NCI-H1694 treated with DMSO at 0.1 percent for 48 hours (cell line): ENCODE measurements at regions not wholly inside any gene's neighbourhood (a gene's known extent, or its start where the extent isn't known, plus 50 kb on each side); places are given as distances from the start of the nearest gene placed in this dataset.
A peak's percentile ranks its signal among the peaks of the same experiment; 100 is the strongest.

Source experiments
- DNase-seq: peaks from one replicate; lab custom pipeline; 2025; lab: John Stamatoyannopoulos, UW

DNA sequence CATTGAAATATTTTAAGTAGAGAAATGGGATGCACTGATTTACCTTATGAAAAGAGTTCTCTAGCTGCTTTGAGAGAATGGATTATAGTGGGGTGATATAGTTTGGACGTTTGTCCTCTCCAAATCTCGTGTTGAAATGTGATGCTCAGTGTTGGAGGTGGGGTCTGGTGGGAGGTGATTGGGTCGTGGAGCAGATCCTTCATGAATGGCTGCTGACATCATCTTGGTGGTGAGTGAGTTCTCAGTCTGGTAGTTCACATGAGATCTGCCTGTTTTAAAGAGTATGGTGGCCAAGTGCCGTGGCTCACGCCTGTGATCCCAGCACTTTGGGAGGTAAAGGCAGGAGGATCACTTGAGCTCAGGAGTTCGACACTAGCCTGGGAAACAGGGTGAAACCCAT lies 58.7 kb upstream of the SH3RF3 start:
- DNase-seq = no peak

DNA sequence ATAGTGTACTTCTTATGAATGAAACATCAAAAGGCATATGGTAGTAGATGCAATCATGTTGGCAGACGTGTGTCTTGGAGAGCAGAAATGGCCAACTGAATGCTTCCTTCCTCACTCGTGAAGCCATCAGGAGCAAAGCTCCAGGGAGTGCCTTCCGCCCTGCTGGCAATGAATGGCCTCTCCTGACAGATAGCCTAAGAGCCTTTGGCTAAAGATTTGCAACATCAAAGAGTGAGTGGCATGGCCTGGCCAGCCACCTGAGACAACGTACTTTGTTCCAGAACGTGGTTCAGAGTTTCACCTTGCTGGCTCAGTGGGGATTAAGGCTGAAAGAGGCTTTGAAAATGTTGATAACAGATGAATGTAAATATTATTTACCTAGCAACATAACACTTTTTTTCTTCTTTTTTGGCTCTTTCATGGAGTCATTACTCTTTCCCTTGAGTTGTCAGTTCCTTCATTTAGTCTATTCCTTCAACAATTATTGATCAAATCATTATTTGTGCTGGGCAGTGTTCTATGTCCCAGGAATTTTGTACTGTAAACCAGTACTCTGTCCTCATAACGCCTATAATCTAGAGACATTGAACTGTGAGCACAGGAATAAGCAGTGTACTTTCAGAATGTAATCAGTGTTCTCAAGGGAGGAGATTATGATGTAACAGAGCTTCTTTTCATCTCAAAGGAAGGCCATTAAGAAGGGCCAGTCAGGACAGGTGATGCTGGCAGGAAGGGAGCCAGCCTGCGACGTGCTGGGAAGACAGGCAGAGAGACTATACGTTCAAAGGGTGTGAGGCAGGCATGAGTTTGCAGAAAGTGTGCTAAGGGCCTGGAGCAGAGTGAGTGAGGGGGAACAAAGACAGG lies 59.4 kb upstream of the SH3RF3 start:
- no peak for DNase-seq

DNA sequence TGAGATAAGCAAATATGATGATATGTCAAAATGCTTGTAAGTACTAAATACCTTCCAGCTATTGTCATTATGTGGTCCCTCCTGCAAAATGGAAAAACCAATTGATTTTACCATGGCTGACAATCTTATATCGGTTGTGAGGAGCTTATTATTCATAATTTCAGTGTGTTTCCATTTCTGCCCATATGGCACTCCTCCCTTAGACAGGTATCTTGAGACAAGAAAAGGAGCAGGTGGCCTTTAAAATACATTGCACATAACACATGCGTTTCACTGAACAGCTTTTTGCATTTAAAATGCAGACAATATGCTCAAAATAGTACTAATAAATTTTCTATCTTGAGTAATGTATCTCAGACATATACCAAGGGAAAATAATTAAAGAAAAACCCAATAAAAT lies 60.2 kb upstream of the SH3RF3 start:
- no peak for DNase-seq

DNA sequence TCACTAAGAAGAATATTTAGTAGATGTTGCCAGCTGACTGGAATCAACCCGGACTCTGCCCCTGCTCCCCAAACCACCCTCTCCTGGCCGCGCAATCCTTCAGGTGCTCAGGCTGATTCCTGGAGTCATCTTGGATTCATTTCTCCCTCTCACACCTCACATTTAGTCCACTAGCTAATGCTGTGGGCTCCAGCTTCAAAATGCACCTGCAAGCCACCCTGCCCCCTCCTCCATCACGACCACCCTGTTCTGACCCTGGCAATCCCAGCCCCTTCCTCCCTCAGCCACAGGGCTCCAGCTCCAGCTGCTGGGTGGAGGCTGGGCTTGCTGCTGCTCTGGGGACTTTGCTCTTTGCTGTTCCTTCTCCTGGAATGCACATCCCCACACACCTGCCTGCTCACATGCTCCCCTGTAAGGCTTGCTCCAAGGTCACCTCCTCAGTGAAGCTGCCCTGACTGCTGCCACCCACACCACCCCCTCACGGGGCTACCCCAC lies 61.3 kb upstream of the SH3RF3 start:
- no peak for DNase-seq

DNA sequence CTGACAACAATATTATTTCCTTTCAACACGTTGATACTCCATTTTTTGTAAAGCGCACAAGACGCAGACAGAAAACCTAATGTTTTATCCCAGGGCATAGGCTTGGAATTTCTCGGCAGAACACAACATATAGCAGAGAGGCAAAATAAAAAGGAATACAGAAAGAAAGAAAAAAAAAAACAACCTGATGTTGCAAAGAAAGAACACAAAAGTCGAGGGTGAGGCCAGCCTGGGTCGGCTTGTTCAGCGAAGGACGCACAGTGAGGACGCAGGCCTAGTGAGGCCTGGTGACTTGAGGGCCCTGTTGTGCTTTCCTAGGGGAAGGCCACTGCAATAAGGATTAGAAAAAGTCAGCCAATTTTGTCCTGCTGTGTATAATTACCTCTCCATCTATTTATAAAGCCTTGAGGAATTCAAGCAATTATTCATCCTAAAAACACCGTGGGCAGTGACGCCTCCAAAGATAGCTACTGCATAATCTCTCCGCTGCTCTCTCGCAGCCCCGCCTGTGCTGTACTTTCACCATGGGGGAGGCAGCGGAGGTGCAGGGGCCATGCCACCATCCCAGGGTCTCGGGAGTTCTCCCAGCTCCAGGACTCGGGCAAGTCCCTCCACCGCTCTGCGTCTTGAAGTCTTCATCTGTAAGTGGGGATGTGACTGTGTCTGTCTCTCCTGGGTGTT lies 61.9 kb upstream of the SH3RF3 start:
- DNase-seq = no peak

DNA sequence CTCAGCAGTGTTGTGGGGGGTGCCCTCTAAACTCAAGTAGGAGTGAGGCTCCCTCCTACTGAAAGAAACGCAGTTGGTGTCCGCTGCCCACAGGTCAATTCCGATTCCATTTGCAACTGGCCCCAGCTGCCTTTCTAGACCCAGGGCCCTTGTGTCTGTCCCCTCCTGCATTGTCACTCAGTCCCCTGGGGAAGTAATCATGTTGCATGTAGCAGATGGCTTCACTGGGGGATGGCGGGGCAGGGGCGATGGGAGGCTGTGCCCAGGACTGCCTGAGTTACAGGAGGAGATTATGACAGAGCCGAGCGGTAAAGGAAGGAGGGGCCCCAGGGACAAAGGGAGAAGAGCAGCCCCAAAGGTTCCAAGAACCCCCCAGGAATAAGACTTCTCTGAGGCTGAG lies 62.5 kb upstream of the SH3RF3 start:
- peak; percentile 76 for DNase-seq

DNA sequence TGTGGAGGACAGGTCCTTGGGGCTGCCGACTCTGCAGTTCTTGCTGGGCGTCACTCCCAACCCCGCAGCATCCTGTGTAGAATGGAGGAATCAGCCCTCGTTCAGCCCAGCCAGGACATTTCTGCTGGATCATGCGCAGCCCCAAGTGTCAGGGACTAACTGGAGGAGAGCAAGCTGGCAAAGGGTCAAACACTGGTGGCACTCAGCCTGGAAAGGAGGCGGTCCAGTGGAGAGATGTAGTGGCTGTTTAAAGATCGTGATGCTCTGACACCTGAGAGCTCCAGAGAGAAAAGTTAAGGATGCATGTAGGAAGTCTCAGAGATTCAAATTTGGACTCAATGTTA lies 63.6 kb upstream of the SH3RF3 start:
- DNase-seq = no peak

DNA sequence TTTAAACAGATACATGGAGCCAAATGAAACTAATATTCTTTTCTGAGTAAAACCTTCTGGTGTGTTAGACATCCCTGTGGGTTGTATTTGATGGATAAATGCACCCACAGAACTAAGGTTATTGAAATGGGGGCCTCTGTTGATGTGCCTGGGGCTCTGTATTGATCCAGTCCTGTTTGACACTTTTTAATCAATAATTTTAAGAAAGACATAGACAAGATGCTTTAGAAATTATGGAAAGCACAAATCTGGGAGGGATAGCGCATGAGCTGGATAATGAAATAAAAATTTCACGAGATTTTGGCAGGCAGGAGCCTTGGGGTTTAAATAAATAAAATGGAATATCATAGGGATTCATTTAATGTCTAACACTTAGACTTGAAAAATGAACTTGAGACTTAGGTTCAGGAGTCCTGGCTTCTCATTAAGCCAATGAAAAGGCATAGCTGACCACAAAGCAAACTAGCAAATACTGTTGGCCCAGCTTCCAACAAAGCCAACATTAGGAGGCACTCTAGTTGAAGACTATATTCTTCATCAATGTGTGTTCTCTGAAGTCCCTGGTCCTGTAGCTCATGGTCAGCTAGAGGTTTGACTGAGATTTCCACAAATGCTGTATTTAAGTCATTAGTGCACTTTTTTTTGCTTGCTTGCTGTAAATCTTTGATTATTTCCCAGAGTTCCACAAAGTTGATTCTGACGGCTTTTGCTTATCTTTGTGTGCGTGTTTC lies 64.2 kb upstream of the SH3RF3 start:
- no peak for DNase-seq

DNA sequence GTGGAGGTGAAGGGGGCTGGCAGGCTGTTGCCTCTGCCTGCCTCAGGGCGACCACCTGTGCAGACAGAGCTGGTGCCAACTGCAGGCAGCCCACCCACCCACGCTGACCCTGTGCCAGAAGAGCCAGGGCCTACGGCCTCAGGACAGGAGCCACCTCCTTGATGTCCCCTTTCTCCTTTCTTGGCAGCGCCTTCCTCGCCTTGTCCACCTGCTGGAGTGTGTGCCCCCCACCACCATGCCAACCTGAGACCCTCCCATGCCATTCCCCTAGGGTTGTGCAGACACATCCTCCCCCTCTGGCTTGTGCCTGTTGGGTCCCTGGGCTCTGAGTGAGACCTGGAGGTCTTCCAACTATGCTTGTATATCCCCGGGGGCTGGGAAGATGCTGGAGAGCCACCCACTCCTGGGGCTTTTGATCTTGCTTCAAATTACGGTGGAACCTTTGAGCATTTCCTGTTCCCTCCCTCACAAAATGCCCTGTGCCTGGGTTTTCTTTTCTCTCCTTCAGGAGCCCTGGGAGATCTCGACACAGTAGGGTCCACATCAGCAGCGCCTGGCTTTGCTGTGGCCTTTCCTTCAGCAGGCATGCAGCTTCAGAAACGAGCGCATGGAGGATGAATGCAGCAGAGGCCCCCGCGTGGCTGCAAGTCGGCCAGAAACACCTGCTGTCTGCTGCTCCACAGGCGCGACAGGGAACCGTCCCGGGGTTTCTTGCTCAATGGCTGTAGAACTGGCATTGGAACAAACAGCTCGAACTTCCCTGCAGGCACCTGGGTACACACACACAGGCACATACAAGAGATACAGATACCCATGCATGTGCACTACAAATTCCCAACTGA lies 65.9 kb upstream of the SH3RF3 start:
- DNase-seq = peak; percentile 67

DNA sequence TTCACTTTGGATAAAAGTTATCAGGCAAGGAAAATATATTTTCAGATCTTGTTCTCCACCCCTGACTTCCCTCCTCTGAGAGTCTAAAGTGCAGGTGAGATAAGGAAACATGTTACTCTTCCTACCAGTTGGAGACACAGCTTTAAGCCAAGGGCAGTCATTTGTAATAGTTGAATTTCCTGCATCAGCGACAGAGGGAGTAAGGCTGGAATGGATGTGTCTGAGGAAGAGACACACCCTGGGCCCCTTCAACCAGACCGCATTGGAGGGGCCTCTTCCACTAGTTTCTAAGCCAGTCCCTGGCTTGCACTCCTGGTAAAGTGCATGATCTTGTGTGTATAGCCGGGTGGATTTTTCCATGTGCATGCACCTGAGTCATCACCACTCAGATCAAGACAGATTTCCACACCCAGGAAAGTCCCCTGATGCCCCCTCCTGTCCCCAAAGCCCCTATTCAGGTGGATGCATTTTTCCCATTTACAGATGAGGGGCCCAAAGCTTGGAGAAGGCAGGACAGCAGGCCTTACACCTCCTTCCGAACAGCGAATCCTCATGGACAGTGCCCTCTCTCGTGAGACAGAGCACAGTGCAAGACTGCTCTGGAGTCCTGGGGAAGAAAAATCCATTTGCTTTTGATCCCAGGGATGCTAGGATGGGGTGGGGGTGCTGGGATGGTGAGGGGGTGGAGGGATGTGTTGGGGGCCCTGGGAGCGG lies 66.7 kb upstream of the SH3RF3 start:
- DNase-seq = peak; percentile 20

DNA sequence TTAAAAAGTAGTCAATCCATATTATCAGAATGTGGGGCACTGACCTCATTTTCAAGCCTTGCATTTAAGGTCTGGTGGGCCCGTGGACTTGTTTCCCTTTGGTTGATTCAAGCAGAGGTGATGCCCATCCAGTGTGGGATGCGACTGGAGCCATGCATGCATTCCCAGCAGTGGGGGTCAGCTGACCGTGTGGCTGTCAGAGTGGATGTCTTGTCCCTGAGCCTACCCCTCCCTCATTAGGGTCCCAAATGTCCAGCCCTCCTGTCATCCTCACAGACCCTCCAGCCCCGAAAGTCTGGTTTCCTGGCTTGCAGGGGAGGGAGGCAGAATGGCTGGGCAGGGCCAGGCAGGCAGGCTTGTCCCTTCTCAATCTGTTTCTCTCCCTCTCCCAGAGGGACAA lies 67.3 kb upstream of the SH3RF3 start:
- DNase-seq = no peak

DNA sequence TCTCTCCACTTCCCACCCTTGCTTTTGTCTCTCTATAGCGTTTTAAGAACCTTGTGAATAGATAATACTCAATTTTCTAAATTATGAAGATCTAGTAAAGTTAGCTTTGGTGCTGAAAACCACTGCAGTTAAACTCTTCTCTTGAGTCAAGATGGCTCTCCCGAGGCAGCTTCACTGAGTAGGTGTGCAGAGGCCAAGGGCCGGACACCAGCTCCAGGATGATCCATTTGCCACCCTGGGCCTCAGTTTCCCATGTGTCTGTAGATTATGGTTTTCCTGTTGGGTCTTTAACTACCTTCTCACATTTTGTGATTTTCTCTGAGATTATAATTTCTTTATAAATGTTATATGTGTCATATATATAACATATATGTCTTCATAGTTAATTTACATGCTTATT lies 68.5 kb upstream of the SH3RF3 start:
- no peak for DNase-seq

DNA sequence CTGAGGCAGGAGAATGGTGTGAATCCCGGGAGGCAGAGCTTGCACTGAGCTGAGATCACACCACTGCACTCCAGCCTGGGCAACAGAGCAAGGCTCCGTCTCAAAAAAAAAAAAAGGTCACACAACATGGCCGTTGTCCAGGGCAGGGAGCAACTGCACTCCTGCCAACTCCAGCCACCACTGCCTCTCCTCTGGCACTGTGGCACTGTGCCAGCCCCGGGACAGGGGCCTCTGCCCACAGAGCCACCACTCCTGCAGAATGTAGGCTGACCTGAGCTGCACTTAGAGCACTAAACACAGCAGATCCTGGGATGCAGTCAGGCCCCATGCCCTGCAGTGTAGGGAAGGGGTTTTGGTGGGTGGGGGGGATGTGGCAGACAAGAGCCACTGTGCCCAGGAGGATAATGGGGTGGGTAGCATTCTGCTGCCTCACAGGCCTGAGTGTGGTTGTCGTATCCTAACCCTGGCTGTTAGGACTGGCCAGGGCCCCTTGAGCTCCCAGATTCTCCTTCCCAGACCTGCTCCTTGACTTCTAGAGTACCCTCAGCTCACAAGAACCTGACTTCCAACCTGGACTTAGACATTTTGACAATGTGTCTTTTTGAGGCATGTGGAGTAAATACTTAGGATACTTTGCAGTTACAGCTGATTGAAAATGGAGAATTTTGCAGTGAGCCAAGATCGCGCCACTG lies 69.4 kb upstream of the SH3RF3 start:
- DNase-seq = no peak

DNA sequence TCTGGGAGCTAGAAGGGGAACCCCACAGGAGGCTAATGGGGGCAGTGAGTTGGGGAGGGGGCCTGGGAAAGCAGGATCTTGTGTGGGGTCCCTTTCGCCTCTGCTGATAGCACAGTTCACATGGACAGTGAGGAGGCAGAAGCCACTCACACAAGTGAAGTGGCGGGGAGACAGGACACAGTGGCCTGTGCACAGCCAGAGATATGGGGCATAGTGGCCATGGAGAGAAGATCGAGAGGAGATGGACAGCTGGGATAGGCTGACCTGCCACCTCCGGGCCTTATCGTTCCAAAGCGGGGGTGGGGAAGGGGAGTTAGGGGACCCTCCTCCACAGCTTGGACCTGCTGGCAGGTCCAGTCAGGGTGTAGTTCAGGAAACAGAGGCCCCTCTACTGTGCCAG lies 69.8 kb upstream of the EDAR start:
- no peak for DNase-seq

DNA sequence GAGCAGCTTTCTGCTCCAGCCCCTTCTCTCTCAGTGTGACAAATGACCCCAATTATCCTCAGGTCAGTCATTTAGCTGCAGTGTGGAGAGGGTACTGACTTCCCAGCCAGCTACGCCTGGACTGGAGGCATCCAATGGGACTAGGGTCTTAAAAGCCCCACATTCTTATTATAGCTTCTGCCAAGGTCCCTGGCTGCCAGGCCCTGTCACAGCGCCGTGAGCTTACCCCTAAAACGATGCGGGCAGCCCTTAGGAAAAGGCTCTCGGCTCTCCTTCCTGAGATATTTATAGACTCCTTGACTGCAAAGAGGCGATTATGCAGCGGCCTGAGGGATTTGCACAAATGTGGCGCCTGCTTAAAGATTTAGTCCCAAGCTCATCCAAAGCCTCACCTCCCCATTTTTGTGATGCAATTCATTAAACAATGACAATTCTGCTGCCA lies 69.2 kb upstream of the EDAR start:
- no peak for DNase-seq

DNA sequence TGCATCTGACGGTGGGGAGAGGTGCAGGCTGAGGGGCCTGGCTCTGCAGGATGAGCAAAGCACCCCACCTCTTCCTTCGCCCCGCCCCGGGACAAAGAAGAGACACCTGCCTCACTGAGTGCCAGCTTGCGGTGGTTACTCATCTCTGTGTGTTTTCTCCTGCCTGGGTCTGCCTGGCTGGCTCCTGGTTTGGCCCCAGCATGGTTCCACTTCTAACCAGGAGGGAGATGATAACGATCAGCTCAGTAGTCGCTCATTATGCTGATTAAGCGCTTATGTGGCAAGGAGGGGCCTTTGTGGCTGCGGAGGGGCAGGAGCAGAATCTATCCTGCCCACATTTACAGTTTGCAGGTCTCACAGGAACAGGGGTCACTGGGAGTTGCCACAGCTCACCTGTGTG lies 68.7 kb upstream of the EDAR start:
- no peak for DNase-seq

DNA sequence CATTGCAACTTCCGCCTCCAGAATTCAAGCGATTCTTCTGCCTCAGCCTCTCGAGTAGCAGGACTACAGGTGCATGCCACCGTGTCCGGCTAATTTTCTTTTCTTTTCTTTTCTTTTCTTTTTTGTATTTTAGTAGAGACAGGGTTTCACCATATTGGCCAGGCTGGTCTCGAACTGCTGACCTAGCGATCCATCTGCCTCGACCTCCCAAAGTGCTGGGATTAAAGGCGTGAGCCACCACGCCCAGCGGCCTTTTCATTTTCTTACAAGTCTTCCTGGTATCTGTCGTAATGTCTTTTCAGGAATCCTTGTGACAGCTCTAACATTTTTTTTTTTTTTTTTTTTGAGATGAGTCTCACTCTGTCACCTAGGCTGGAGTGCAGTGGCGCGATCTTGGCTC lies 66.4 kb upstream of the EDAR start:
- DNase-seq = no peak

DNA sequence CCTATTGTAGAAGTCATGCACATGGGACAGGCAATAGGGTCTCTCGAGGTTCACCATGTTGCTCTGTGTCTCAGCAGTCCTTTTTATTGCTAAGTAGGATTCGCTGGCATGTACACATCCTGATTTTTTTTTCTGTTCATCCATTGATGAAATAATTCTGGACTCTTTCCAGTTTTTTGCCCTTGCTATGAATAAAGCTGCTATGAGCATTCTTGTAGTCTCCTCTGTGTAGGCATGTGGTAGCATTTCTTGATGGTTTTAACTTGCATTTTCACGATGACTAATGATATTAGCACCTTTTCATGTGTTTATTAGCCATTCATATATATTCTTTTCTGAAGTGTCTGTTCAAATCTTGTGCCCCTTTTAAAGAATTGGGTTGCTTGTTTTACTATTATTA lies 65.8 kb upstream of the EDAR start:
- DNase-seq = no peak

DNA sequence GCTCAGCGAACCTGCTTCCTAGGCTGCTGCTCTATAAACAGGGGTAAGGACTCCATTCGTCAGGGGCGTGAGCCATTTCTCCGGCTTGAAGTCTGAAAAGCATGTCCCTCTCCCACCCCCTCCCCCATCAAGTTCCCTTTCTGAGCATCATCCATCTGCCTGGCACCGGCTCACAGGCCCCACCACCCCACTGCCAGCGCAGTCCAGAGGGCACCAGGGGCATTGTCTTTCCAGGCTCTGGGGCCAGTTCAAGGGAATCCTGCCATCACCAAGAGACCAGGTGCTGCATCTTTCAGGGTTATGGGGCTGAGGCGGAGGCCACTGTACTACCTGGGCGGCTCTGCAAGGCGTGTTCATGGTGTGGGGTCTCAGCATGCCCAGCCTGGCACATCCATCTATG lies 64.7 kb upstream of the EDAR start:
- DNase-seq = no peak

DNA sequence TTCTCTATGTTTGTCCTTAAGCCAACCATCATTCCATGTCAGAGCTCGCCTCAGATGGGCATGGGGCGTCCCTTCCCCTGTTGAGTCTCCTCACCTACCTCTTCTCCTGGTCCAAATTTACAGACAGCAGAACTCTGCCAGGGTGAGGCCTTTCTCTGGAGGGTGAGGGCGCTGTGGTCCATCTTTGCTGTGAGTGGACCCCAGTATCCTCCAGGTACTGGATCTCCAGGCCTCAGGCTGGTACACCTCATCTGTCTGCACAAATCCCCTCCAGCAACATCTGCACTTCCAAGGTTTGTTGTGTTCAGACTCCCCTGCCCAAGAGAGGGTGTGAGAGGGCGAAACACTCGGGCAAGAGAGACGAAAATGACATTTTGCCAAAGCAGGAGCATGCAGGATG lies 63.9 kb upstream of the EDAR start:
- no peak for DNase-seq

DNA sequence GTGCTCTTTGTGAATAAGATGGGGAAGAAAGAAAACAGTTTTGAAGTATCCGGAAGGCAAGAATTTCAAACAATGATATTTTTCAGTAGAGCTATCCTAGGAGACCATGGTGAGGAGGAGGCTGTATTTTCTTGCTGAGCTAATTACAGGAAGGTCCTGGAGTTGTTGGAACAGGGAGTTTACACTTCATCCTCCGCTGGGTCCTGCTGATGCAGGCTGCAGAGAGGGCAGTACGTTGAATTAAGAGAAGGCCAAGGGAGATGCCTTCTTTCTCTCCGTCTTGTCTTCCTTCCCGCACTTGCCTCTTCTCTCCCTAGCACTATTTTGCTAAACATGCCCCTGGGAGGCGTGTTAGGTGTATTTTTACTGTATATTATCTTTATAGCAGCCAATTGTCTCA lies 60.0 kb upstream of the EDAR start:
- no peak for DNase-seq
